Loucy (cell line): ENCODE measurements at regions not wholly inside any gene's neighbourhood (a gene's known extent, or its start where the extent isn't known, plus 50 kb on each side); places are given as distances from the start of the nearest gene placed in this dataset.

ENCODE experiments used
- H2AFZ ChIP-seq: fragments of 200-600 bp; sonication (generic); 2 replicates; pipeline ENCODE4 v1.6.0; 2016; ENCODE audit warnings: antibody characterized with exemption, mild to moderate bottlenecking, low read length, moderate library complexity
- H3F3A ChIP-seq: fragments of 200-600 bp; 2 replicates; pipeline ENCODE4 v1.6.0; 2016; ENCODE audit warnings: antibody characterized with exemption, low read depth, mild to moderate bottlenecking
- H3K27me3 ChIP-seq: fragments of 200-600 bp; sonication (generic); 2 replicates; pipeline ENCODE4 v1.6.1; 2014; ENCODE audit warnings: low read length, mild to moderate bottlenecking; ENCODE audit not compliant: insufficient read depth, poor library complexity, severe bottlenecking
- H3K36me3 ChIP-seq: fragments of 200-600 bp; sonication (generic); 2 replicates; pipeline ENCODE4 v1.6.1; 2016; ENCODE audit warnings: low read length; ENCODE audit not compliant: insufficient read depth
- H3K4me1 ChIP-seq: fragments of 200-600 bp; sonication (generic); 2 replicates; pipeline ENCODE4 v1.5.1; 2014; ENCODE audit warnings: low read length, mild to moderate bottlenecking; ENCODE audit not compliant: insufficient read depth, poor library complexity, severe bottlenecking
- H3K4me2 ChIP-seq: fragments of 200-600 bp; sonication (generic); 2 replicates; pipeline ENCODE4 v1.6.0; 2014; ENCODE audit warnings: antibody characterized with exemption, low read length, low read depth, mild to moderate bottlenecking; ENCODE audit not compliant: poor library complexity, severe bottlenecking
- H3K4me3 ChIP-seq: fragments of 200-600 bp; sonication (generic); 2 replicates; pipeline ENCODE4 v1.5.1; 2014; ENCODE audit warnings: low read length, mild to moderate bottlenecking, mixed read lengths; ENCODE audit not compliant: poor library complexity, severe bottlenecking
- H3K79me2 ChIP-seq: fragments of 200-600 bp; sonication (generic); 2 replicates; pipeline ENCODE4 v1.6.1; 2014; ENCODE audit warnings: low read length; ENCODE audit not compliant: insufficient read depth
- H3K9ac ChIP-seq: fragments of 200-600 bp; sonication (generic); 2 replicates; pipeline ENCODE4 v1.6.0; 2014; ENCODE audit warnings: mild to moderate bottlenecking, low read depth, low read length, moderate library complexity; ENCODE audit not compliant: poor library complexity, severe bottlenecking
- H3K9me2 ChIP-seq: fragments of 200-600 bp; sonication (generic); replicated peaks from 2 replicates; pipeline ENCODE4 v1.6.1; 2016; ENCODE audit warnings: low read depth, low read length, mixed read lengths
- H3K9me3 ChIP-seq: fragments of 200-600 bp; sonication (generic); 2 replicates; pipeline ENCODE4 v1.6.1; 2014; ENCODE audit warnings: mild to moderate bottlenecking, antibody characterized with exemption, low read length, low read depth; ENCODE audit not compliant: insufficient read depth
- H4K20me1 ChIP-seq: fragments of 200-600 bp; sonication (generic); 2 replicates; pipeline ENCODE4 v1.6.0; 2014; ENCODE audit warnings: antibody characterized with exemption, low read length, mild to moderate bottlenecking; ENCODE audit not compliant: insufficient read depth, poor library complexity, severe bottlenecking
- EZH2phosphoT487 ChIP-seq: fragments of 200-600 bp; IDR thresholded peaks from 2 replicates; pipeline ENCODE4 v1.6.1; 2018; ENCODE audit warnings: antibody characterized with exemption, mild to moderate bottlenecking, moderate library complexity, borderline replicate concordance
- TF ChIP-seq, protein P1 (sequence below): fragments of 200-600 bp; sonication (generic); conservative IDR thresholded peaks from 2 replicates; pipeline ENCODE4 v1.5.1; 2014; ENCODE audit warnings: mild to moderate bottlenecking, antibody characterized with exemption, low read length

DNA sequence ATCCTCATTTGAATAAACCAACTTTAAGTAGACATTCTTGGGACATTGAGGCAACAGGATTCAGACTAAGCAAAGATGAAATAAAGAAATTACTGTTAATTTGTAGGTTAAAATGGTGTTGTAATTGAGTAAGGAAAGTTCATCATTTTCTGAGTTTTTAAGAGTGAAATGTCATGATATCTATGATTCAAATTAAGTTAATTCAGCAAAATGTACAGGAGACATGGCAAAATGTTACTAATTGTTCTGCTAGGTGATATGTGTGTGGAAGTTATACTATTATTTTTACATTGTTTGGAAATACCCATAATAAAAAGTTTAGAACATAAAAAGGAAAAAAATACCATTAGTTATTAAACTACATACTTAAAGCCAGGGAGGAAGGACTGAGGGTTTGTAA, 55.0 kb upstream of the EGLN3 start:
- Histone ChIP-seq H3K4me3 (no peak overlapping the region), H3K9me2 (no peaks in the 10 kb centered on the region), H3K9me3 (no peaks in the 10 kb centered on the region), H3K36me3 (no peaks in the 10 kb centered on the region), H3K4me1 (no peaks in the 10 kb centered on the region), H3K27me3 (no peaks in the 10 kb centered on the region), H3F3A (no peaks in the 10 kb centered on the region), H4K20me1 (no peaks in the 10 kb centered on the region), H2AFZ (no peak overlapping the region), H3K9ac (no peak overlapping the region), H3K4me2 (no peak overlapping the region), H3K79me2 (no peaks in the 10 kb centered on the region)
- TF ChIP-seq EZH2phosphoT487 = no peak
- TF ChIP-seq, protein P1, sequence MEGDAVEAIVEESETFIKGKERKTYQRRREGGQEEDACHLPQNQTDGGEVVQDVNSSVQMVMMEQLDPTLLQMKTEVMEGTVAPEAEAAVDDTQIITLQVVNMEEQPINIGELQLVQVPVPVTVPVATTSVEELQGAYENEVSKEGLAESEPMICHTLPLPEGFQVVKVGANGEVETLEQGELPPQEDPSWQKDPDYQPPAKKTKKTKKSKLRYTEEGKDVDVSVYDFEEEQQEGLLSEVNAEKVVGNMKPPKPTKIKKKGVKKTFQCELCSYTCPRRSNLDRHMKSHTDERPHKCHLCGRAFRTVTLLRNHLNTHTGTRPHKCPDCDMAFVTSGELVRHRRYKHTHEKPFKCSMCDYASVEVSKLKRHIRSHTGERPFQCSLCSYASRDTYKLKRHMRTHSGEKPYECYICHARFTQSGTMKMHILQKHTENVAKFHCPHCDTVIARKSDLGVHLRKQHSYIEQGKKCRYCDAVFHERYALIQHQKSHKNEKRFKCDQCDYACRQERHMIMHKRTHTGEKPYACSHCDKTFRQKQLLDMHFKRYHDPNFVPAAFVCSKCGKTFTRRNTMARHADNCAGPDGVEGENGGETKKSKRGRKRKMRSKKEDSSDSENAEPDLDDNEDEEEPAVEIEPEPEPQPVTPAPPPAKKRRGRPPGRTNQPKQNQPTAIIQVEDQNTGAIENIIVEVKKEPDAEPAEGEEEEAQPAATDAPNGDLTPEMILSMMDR = no peak

DNA sequence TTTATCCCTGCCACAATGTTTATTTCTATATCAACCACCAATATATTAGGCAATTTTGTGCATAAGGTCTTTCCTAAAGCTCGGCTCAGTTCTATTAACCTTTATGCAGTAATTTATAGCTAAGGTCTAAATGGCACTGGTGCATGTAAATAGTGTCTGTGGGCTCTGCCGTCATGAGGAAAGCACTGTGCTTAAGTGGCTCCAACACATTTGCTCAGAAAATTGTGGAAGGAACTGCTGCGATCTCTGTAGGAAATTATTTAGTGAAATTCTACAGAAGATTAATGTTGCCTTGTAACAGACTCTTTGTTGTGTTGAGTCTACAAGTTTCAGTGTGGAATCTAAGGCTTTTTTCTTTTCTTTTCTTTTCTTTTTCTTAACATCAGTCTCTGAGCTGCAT, 54.0 kb upstream of the EGLN3 start:
- Histone ChIP-seq H3K27me3 (no peaks in the 10 kb centered on the region), H2AFZ (no peak overlapping the region), H3K4me2 (no peak overlapping the region), H3K79me2 (no peaks in the 10 kb centered on the region), H3K4me3 (no peak overlapping the region), H3K9me3 (no peaks in the 10 kb centered on the region), H3F3A (no peaks in the 10 kb centered on the region), H3K4me1 (no peaks in the 10 kb centered on the region), H4K20me1 (no peaks in the 10 kb centered on the region), H3K9me2 (no peaks in the 10 kb centered on the region), H3K9ac (no peak overlapping the region), H3K36me3 (no peaks in the 10 kb centered on the region)
- TF ChIP-seq, protein P1 = no peak
- no peak for TF ChIP-seq EZH2phosphoT487

DNA sequence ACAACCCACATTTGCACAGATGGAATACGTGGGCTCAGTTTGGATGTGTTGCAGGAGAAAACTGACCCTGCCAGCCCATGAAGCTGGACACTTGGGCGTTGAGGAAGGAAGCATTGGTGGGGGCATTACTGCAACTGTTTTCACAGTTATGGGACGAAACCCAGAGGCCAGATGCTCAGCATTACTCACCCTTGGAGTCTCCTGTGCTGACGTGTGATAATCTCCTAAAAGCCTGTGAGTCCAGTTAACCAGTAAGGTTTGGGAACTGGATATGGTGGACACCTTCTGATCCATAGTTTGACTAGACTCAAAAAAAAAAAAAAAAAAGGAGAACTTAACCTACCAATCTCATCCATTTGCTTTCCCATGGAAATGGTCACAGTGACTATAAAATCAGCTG, 52.8 kb upstream of the EGLN3 start:
- Histone ChIP-seq H4K20me1 (no peaks in the 10 kb centered on the region), H3F3A (no peaks in the 10 kb centered on the region), H3K9me2 (no peaks in the 10 kb centered on the region), H2AFZ (no peak overlapping the region), H3K9ac (no peak overlapping the region), H3K36me3 (no peaks in the 10 kb centered on the region), H3K4me3 (no peak overlapping the region), H3K79me2 (no peaks in the 10 kb centered on the region), H3K9me3 (no peaks in the 10 kb centered on the region), H3K4me2 (no peak overlapping the region), H3K27me3 (no peaks in the 10 kb centered on the region), H3K4me1 (no peaks in the 10 kb centered on the region)
- TF ChIP-seq EZH2phosphoT487 = no peak
- TF ChIP-seq, protein P1 = no peak
